Activated CD4-positive, alpha-beta T cell treated with anti-CD3 and anti-CD28 coated beads, Interleukin-2, amount 10 ng/mL, durations not matched to agents 7 days and 5 days (primary cell): ENCODE measurements at regions not wholly inside any gene's neighbourhood (a gene's known extent, or its start where the extent isn't known, plus 50 kb on each side); places are given as distances from the start of the nearest gene placed in this dataset.
A peak's percentile ranks its signal among the peaks of the same experiment; 100 is the strongest.

ENCODE experiments used
- CTCF ChIA-PET: fragments of 350-600 bp; sonication (Branson Sonifier 250); formaldehyde crosslinking; loops from one replicate; lab custom pipeline; 2021; ENCODE audit warnings: antibody characterized with exemption; lab: Charles Lee
- POLR2A ChIA-PET: fragments of 350-600 bp; sonication (Branson Sonifier 250); formaldehyde crosslinking; loops from one replicate; lab custom pipeline; 2021; ENCODE audit warnings: antibody characterized with exemption; lab: Charles Lee
- DNase-seq: peaks from one replicate; pipeline ENCODE4 v3.0.0-alpha.2; 2020
- H3K27ac Mint-ChIP-seq: one replicate; pipeline ENCODE4 v1.8.0; 2021; ENCODE audit warnings: mild to moderate bottlenecking, moderate library complexity, mixed read lengths
- H3K27me3 Mint-ChIP-seq: one replicate; pipeline ENCODE4 v1.8.0; 2021; ENCODE audit warnings: mixed read lengths
- H3K36me3 Mint-ChIP-seq: one replicate; pipeline ENCODE4 v1.8.0; 2021; ENCODE audit warnings: low read depth, mixed read lengths
- H3K4me1 Mint-ChIP-seq: one replicate; pipeline ENCODE4 v1.8.0; 2021; ENCODE audit warnings: mixed read lengths
- H3K4me3 Mint-ChIP-seq: one replicate; pipeline ENCODE4 v1.8.0; 2021; ENCODE audit warnings: mild to moderate bottlenecking, moderate library complexity, mixed read lengths
- H3K9me3 Mint-ChIP-seq: one replicate; pipeline ENCODE4 v1.8.0; 2021; ENCODE audit warnings: mixed read lengths

- Mint-ChIP-seq H3K4me3 (no peak overlapping the region), H3K4me1 (no peaks in the 10 kb centered on the region), H3K27me3 (peaks cover 4% of the 10 kb centered on the region), H3K9me3 (no peaks in the 10 kb centered on the region), H3K36me3 (no peaks in the 10 kb centered on the region), H3K27ac (no peak overlapping the region)
- POLR2A ChIA-PET: no interaction called here
- CTCF ChIA-PET: no interaction called here
- no peak for DNase-seq
These were observed 304.1 kb downstream of the MCTP2 start for GRCh38 chr15:94535298-94536048.

- Mint-ChIP-seq H3K27me3 (peaks cover 4% of the 10 kb centered on the region), H3K36me3 (no peaks in the 10 kb centered on the region), H3K4me1 (no peaks in the 10 kb centered on the region), H3K4me3 (no peak overlapping the region), H3K27ac (no peak overlapping the region), H3K9me3 (no peaks in the 10 kb centered on the region)
- ChIA-PET CTCF (no interaction called here), POLR2A (no interaction called here)
- no peak for DNase-seq
These were observed 305.2 kb downstream of the MCTP2 start for GRCh38 chr15:94536549-94536948.

- Mint-ChIP-seq H3K27ac (no peak overlapping the region), H3K4me1 (no peaks in the 10 kb centered on the region), H3K36me3 (no peaks in the 10 kb centered on the region), H3K27me3 (peaks cover 3% of the 10 kb centered on the region), H3K9me3 (no peaks in the 10 kb centered on the region), H3K4me3 (no peak overlapping the region)
- ChIA-PET POLR2A (no interaction called here), CTCF (no interaction called here)
- DNase-seq: no peak
These were observed 306.9 kb downstream of the MCTP2 start for GRCh38 chr15:94538280-94538679.

GRCh38 chr15:94542391-94542790 lies 311.0 kb downstream of the MCTP2 start:
- Mint-ChIP-seq H3K27ac (no peak overlapping the region), H3K9me3 (no peaks in the 10 kb centered on the region), H3K36me3 (no peaks in the 10 kb centered on the region), H3K4me1 (no peaks in the 10 kb centered on the region), H3K27me3 (peaks cover 3% of the 10 kb centered on the region), H3K4me3 (no peak overlapping the region)
- POLR2A ChIA-PET: no interaction called here
- no peak for DNase-seq
- CTCF ChIA-PET: no interaction called here

- Mint-ChIP-seq H3K27me3 (peaks cover 4% of the 10 kb centered on the region), H3K27ac (no peak overlapping the region), H3K4me3 (no peak overlapping the region), H3K36me3 (no peaks in the 10 kb centered on the region), H3K4me1 (no peaks in the 10 kb centered on the region), H3K9me3 (no peaks in the 10 kb centered on the region)
- DNase-seq: no peak
- CTCF ChIA-PET: no interaction called here
- POLR2A ChIA-PET: no interaction called here
These were observed 315.4 kb downstream of the MCTP2 start for GRCh38 chr15:94546808-94547207.

GRCh38 chr15:94547711-94548110 lies 316.4 kb downstream of the MCTP2 start:
- ChIA-PET POLR2A (no interaction called here), CTCF (interaction anchor here (1.2 kb wide), 1 partner anchor 12 kb away, joined by 3 read pairs; no protein-coding TSS in a partner anchor)
- H3K9me3 Mint-ChIP-seq: no peaks in the 10 kb centered on the region
- H3K4me1 Mint-ChIP-seq: no peaks in the 10 kb centered on the region
- H3K27ac Mint-ChIP-seq: no peak overlapping the region
- no peak overlapping the region for H3K4me3 Mint-ChIP-seq
- peaks cover 6% of the 10 kb centered on the region for H3K27me3 Mint-ChIP-seq
- no peaks in the 10 kb centered on the region for H3K36me3 Mint-ChIP-seq
- DNase-seq: no peak

- DNase-seq: no peak
- H3K4me1 Mint-ChIP-seq: no peaks in the 10 kb centered on the region
- ChIA-PET POLR2A (no interaction called here), CTCF (no interaction called here)
- H3K4me3 Mint-ChIP-seq: no peak overlapping the region
- H3K9me3 Mint-ChIP-seq: no peaks in the 10 kb centered on the region
- H3K27ac Mint-ChIP-seq: no peak overlapping the region
- peaks cover 4% of the 10 kb centered on the region for H3K27me3 Mint-ChIP-seq
- no peaks in the 10 kb centered on the region for H3K36me3 Mint-ChIP-seq
These were observed 324.6 kb downstream of the MCTP2 start for GRCh38 chr15:94555841-94556519.

GRCh38 chr15:94561036-94561689 lies 329.8 kb downstream of the MCTP2 start:
- ChIA-PET POLR2A (no interaction called here), CTCF (interaction anchor here (0.6 kb wide), 1 partner anchor 35 kb away, joined by 3 read pairs; no protein-coding TSS in a partner anchor)
- no peak for DNase-seq
- H3K27me3 Mint-ChIP-seq: peaks cover 4% of the 10 kb centered on the region
- H3K4me1 Mint-ChIP-seq: no peaks in the 10 kb centered on the region
- H3K4me3 Mint-ChIP-seq: no peak overlapping the region
- H3K36me3 Mint-ChIP-seq: no peaks in the 10 kb centered on the region
- no peak overlapping the region for H3K27ac Mint-ChIP-seq
- no peaks in the 10 kb centered on the region for H3K9me3 Mint-ChIP-seq

GRCh38 chr15:94563456-94563855 lies 332.1 kb downstream of the MCTP2 start:
- DNase-seq: no peak
- CTCF ChIA-PET: no interaction called here
- no peaks in the 10 kb centered on the region for H3K36me3 Mint-ChIP-seq
- no peaks in the 10 kb centered on the region for H3K4me1 Mint-ChIP-seq
- POLR2A ChIA-PET: no interaction called here
- no peaks in the 10 kb centered on the region for H3K9me3 Mint-ChIP-seq
- H3K27ac Mint-ChIP-seq: no peak overlapping the region
- H3K27me3 Mint-ChIP-seq: peaks cover 9% of the 10 kb centered on the region
- H3K4me3 Mint-ChIP-seq: no peak overlapping the region

GRCh38 chr15:94576889-94577533 lies 345.6 kb downstream of the MCTP2 start:
- POLR2A ChIA-PET: no interaction called here
- Mint-ChIP-seq H3K27ac (no peak overlapping the region), H3K27me3 (peaks cover 42% of the 10 kb centered on the region), H3K9me3 (no peaks in the 10 kb centered on the region), H3K4me1 (no peaks in the 10 kb centered on the region), H3K36me3 (no peaks in the 10 kb centered on the region), H3K4me3 (no peak overlapping the region)
- CTCF ChIA-PET: interaction anchor here (0.5 to 0.8 kb wide), 2 partner anchors 16 to 54 kb away, joined by 3 read pairs; no protein-coding TSS in a partner anchor
- DNase-seq: peak; percentile 58

GRCh38 chr15:94579286-94579685 lies 347.9 kb downstream of the MCTP2 start:
- H3K9me3 Mint-ChIP-seq: no peaks in the 10 kb centered on the region
- CTCF ChIA-PET: interaction anchor here (0.7 kb wide), 1 partner anchor 1751 kb away, joined by 3 read pairs; the partner anchor contains the start of gene NR2F2
- no peak for DNase-seq
- no peak overlapping the region for H3K4me3 Mint-ChIP-seq
- peaks cover 60% of the 10 kb centered on the region for H3K27me3 Mint-ChIP-seq
- no peaks in the 10 kb centered on the region for H3K36me3 Mint-ChIP-seq
- POLR2A ChIA-PET: no interaction called here
- peaks cover 8% of the 10 kb centered on the region for H3K4me1 Mint-ChIP-seq
- H3K27ac Mint-ChIP-seq: no peak overlapping the region

GRCh38 chr15:94580211-94580885 lies 349.0 kb downstream of the MCTP2 start:
- H3K4me3 Mint-ChIP-seq: no peak overlapping the region
- no peaks in the 10 kb centered on the region for H3K36me3 Mint-ChIP-seq
- peaks cover 61% of the 10 kb centered on the region for H3K27me3 Mint-ChIP-seq
- POLR2A ChIA-PET: no interaction called here
- H3K27ac Mint-ChIP-seq: no peak overlapping the region
- H3K4me1 Mint-ChIP-seq: peaks cover 19% of the 10 kb centered on the region
- CTCF ChIA-PET: interaction anchor here (0.7 kb wide), 1 partner anchor 1750 kb away, joined by 3 read pairs; the partner anchor contains the start of gene NR2F2
- no peaks in the 10 kb centered on the region for H3K9me3 Mint-ChIP-seq
- no peak for DNase-seq
